Progenitor cell of endocrine pancreas (in vitro differentiated cells): ENCODE measurements at regions not wholly inside any gene's neighbourhood (a gene's known extent, or its start where the extent isn't known, plus 50 kb on each side); places are given as distances from the start of the nearest gene placed in this dataset.
"Not testable (repeated sequence)": the region's sequence is repeated elsewhere in the genome, so short reads cannot be mapped to it uniquely, and the experiment has no call there.

Experiments used
- DNase-seq: peaks from one replicate; pipeline ENCODE4 v3.0.0; 2021; ENCODE audit warnings: low spot score; ENCODE audit not compliant: unreplicated experiment
- H3K27ac Mint-ChIP-seq: 2 replicates; pipeline ENCODE4 v1.8.0; 2021; ENCODE audit warnings: mild to moderate bottlenecking, moderate library complexity, mixed read lengths
- H3K27me3 Mint-ChIP-seq: 2 replicates; pipeline ENCODE4 v1.8.0; 2021; ENCODE audit warnings: mixed read lengths
- H3K36me3 Mint-ChIP-seq: 2 replicates; pipeline ENCODE4 v1.8.0; 2022; ENCODE audit warnings: mixed read lengths; ENCODE audit not compliant: insufficient read depth
- H3K4me1 Mint-ChIP-seq: 2 replicates; pipeline ENCODE4 v1.8.0; 2021; ENCODE audit warnings: low read depth, mixed read lengths
- H3K4me3 Mint-ChIP-seq: 2 replicates; pipeline ENCODE4 v1.8.0; 2021; ENCODE audit warnings: low read depth, mild to moderate bottlenecking, moderate library complexity, mixed read lengths
- H3K9me3 Mint-ChIP-seq: 2 replicates; pipeline ENCODE4 v1.8.0; 2021; ENCODE audit warnings: low read depth, mixed read lengths
- TF ChIP-seq, protein P1 (sequence below): fragments of 200-600 bp; sonication (generic); IDR thresholded peaks from one replicate; pipeline ENCODE4 v1.5.0; 2021; ENCODE audit warnings: antibody characterized with exemption, mild to moderate bottlenecking; ENCODE audit not compliant: unreplicated experiment

DNA sequence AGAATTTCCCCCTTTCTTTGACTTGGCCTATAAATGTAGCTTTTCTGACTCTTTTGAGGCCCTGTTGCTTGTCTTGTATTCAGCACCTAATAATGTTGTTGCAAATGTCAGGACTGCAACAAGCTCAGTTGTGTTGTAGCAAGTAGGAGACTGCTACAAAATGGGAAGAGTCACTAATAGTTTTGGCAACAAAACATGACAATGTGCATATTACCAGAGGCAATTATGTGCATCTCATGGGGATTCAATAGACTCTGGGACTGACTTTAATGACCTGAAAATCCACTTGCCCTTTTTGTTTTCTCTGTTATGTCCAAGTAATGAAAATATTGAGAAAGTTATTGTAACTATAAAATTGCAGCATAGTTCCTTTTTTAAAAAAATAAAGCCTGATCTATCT, 368.4 kb downstream of the OSTF1 start:
- DNase-seq, result no peak
- TF ChIP-seq, protein P1, sequence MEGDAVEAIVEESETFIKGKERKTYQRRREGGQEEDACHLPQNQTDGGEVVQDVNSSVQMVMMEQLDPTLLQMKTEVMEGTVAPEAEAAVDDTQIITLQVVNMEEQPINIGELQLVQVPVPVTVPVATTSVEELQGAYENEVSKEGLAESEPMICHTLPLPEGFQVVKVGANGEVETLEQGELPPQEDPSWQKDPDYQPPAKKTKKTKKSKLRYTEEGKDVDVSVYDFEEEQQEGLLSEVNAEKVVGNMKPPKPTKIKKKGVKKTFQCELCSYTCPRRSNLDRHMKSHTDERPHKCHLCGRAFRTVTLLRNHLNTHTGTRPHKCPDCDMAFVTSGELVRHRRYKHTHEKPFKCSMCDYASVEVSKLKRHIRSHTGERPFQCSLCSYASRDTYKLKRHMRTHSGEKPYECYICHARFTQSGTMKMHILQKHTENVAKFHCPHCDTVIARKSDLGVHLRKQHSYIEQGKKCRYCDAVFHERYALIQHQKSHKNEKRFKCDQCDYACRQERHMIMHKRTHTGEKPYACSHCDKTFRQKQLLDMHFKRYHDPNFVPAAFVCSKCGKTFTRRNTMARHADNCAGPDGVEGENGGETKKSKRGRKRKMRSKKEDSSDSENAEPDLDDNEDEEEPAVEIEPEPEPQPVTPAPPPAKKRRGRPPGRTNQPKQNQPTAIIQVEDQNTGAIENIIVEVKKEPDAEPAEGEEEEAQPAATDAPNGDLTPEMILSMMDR, result no peak
- H3K27me3 Mint-ChIP-seq, result peaks cover 3% of the 10 kb centered on the region
- H3K4me3 Mint-ChIP-seq, result no peak overlapping the region
- H3K9me3 Mint-ChIP-seq, result no peaks in the 10 kb centered on the region
- H3K36me3 Mint-ChIP-seq, result no peaks in the 10 kb centered on the region
- H3K4me1 Mint-ChIP-seq, result no peaks in the 10 kb centered on the region
- H3K27ac Mint-ChIP-seq, result no peak overlapping the region

DNA sequence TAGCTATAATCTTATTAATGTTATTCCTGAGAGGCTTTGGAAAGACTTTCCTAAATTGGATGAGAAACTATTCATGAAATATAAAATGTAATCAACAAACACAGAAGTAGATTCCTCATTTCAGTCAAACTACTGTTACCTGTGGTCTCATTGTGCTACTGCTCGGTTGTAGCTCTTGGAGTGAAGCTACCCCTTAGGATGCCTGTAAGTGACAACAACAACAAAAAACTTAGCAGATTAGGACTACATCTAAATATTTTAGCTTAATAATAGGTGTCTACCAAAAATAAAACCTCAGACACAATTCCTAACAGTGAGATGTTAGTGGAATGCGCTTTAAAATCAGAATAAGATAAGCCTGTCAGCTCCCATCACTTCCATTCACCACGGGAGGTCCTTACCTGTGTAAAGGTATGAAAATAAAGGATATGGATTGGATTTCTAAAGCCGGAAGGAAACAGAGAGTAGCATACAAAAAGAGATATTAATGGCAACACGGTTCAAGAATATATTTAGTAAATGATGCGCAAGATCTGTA, 369.2 kb downstream of the OSTF1 start:
- Mint-ChIP-seq H3K9me3 (no peaks in the 10 kb centered on the region), H3K36me3 (no peaks in the 10 kb centered on the region), H3K4me3 (no peak overlapping the region), H3K4me1 (no peaks in the 10 kb centered on the region), H3K27ac (no peak overlapping the region), H3K27me3 (peaks cover 3% of the 10 kb centered on the region)
- TF ChIP-seq, protein P1, result no peak
- no peak for DNase-seq

DNA sequence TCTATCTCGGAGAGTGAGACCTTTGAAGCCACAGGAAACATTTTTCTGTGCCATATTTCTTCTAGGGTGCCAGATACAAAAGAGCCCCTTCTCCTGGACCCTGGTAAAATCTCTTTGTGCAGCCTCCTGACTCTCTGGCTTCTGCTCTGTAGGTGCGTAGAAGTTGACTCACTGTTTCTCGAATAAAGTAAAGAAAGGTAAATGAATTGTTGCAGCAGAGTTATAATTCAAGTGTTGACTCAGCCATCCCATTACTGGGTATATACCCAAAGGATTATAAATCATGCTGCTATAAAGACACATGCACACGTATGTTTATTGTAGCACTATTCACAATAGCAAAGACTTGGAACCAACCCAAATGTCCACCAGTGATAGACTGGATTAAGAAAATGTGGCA, 371.0 kb downstream of the OSTF1 start:
- not testable (repeated sequence) for H3K36me3 Mint-ChIP-seq, H3K27ac Mint-ChIP-seq, DNase-seq, H3K4me3 Mint-ChIP-seq, H3K4me1 Mint-ChIP-seq, H3K9me3 Mint-ChIP-seq, H3K27me3 Mint-ChIP-seq

- H3K27me3 Mint-ChIP-seq, result no peaks in the 10 kb centered on the region
- H3K36me3 Mint-ChIP-seq, result no peaks in the 10 kb centered on the region
- no peaks in the 10 kb centered on the region for H3K9me3 Mint-ChIP-seq
- TF ChIP-seq, protein P1, result no peak
- no peak for DNase-seq
- H3K4me3 Mint-ChIP-seq, result no peak overlapping the region
- no peaks in the 10 kb centered on the region for H3K4me1 Mint-ChIP-seq
- no peak overlapping the region for H3K27ac Mint-ChIP-seq
Observed at GRCh38 chr9:75461183-75461582, 372.9 kb downstream of the OSTF1 start.

GRCh38 chr9:75462866-75463265, 374.6 kb downstream of the OSTF1 start:
- H3K27me3 Mint-ChIP-seq, result no peaks in the 10 kb centered on the region
- H3K36me3 Mint-ChIP-seq, result no peaks in the 10 kb centered on the region
- TF ChIP-seq, protein P1, result no peak
- DNase-seq, result no peak
- H3K27ac Mint-ChIP-seq, result no peak overlapping the region
- no peaks in the 10 kb centered on the region for H3K9me3 Mint-ChIP-seq
- no peaks in the 10 kb centered on the region for H3K4me1 Mint-ChIP-seq
- no peak overlapping the region for H3K4me3 Mint-ChIP-seq

DNA sequence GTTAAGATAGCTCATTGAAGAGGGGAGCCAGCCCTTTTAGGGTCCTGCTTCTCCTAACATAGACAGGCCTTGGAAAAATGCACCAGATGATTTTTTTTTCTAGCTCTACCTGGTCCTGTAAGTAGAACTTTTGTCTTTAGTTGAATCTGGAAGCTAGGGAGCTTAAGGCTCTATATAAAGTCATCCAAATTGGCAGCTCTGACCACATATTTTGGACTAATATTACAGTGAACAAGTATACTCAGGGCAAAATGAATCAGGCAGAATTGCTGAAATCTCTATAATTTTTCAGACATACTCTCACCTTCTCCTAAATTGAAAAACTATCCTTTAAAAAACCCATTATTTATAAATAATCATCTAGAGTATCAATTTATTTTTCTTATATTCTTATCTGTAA, 375.6 kb downstream of the OSTF1 start:
- DNase-seq, result no peak
- TF ChIP-seq, protein P1, result no peak
- Mint-ChIP-seq H3K27ac (no peak overlapping the region), H3K4me3 (no peak overlapping the region), H3K27me3 (no peaks in the 10 kb centered on the region), H3K4me1 (no peaks in the 10 kb centered on the region), H3K36me3 (no peaks in the 10 kb centered on the region), H3K9me3 (no peaks in the 10 kb centered on the region)
